Spinal cord (tissue), 9 donors: ENCODE measurements at regions not wholly inside any gene's neighbourhood (a gene's known extent, or its start where the extent isn't known, plus 50 kb on each side); places are given as distances from the start of the nearest gene placed in this dataset.
"Not testable (repeated sequence)": the region's sequence is repeated elsewhere in the genome, so short reads cannot be mapped to it uniquely, and the experiment has no call there.

Source experiments
- DNase-seq, 6 donors: peaks; one replicate each; pipeline versions ENCODE4 v3.0.0 to v3.0.0-alpha.2; 2013 to 2015; ENCODE audit warnings: low spot score in 6 of 6, low read depth in 4 of 6
- H3K27ac ChIP-seq: one replicate; pipeline ENCODE4 v1.5.1; 2013; ENCODE audit warnings: low read depth, low read length, control low read depth
- H3K27me3 ChIP-seq: one replicate; pipeline ENCODE4 v1.6.1; 2013; ENCODE audit warnings: low read length; ENCODE audit not compliant: control insufficient read depth, insufficient read depth
- H3K36me3 ChIP-seq: one replicate; pipeline ENCODE4 v1.6.1; 2013; ENCODE audit warnings: low read length; ENCODE audit not compliant: control insufficient read depth, insufficient read depth
- H3K4me1 ChIP-seq: one replicate; pipeline ENCODE4 v1.6.1; 2013; ENCODE audit warnings: low read length; ENCODE audit not compliant: control insufficient read depth, insufficient read depth
- H3K4me3 ChIP-seq: one replicate; pipeline ENCODE4 v1.5.1; 2013; ENCODE audit warnings: low read depth, low read length, control low read depth
- H3K9me3 ChIP-seq: one replicate; pipeline ENCODE4 v1.6.1; 2013; ENCODE audit warnings: low read length; ENCODE audit not compliant: control insufficient read depth, insufficient read depth
- WGBS: methylation state at CpG from one replicate; pipeline ENCODE4 v1.1.5; 2013; ENCODE audit warnings: missing lambda C conversion rate; ENCODE audit not compliant: insufficient coverage; 5-methylcytosine and 5-hydroxymethylcytosine counted together
- donor health status: healthy.

GRCh38 chr3:127073941-127074820 lies 91.3 kb downstream of the PLXNA1 start:
- Histone ChIP-seq H3K9me3 (no peaks in the 10 kb centered on the region), H3K4me1 (peaks cover 11% of the 10 kb centered on the region), H3K27me3 (peaks cover 2% of the 10 kb centered on the region), H3K4me3 (no peak overlapping the region), H3K27ac (no peak overlapping the region), H3K36me3 (no peaks in the 10 kb centered on the region)
- DNase-seq, result no peak
- 89% methylated on average over 7 of the region's 7 CpGs for WGBS

GRCh38 chr3:127074900-127075360 lies 92.0 kb downstream of the PLXNA1 start:
- Histone ChIP-seq H3K36me3 (no peaks in the 10 kb centered on the region), H3K4me1 (peaks cover 11% of the 10 kb centered on the region), H3K9me3 (no peaks in the 10 kb centered on the region), H3K27ac (no peak overlapping the region), H3K4me3 (no peak overlapping the region), H3K27me3 (peaks cover 2% of the 10 kb centered on the region)
- DNase-seq, result no peak
- WGBS, result 83% methylated on average over 4 of the region's 4 CpGs

GRCh38 chr3:127076166-127076992 lies 93.5 kb downstream of the PLXNA1 start:
- not testable (repeated sequence) for H3K36me3 ChIP-seq, H3K27me3 ChIP-seq, H3K27ac ChIP-seq, H3K4me3 ChIP-seq, H3K9me3 ChIP-seq, DNase-seq
- WGBS, result 92% methylated on average over 16 of the region's 34 CpGs
- H3K4me1 ChIP-seq, result peaks cover 11% of the 10 kb centered on the region

- Histone ChIP-seq H3K36me3 (no peaks in the 10 kb centered on the region), H3K27me3 (no peaks in the 10 kb centered on the region), H3K27ac (no peak overlapping the region), H3K4me3 (no peak overlapping the region), H3K4me1 (peaks cover 11% of the 10 kb centered on the region), H3K9me3 (no peaks in the 10 kb centered on the region)
- 95% methylated on average over 10 of the region's 10 CpGs for WGBS
- no peak for DNase-seq
Observed at GRCh38 chr3:127077068-127077467, 94.2 kb downstream of the PLXNA1 start.

- 85% methylated on average over 10 of the region's 10 CpGs for WGBS
- no peak overlapping the region for H3K4me3 ChIP-seq
- H3K9me3 ChIP-seq, result no peaks in the 10 kb centered on the region
- H3K36me3 ChIP-seq, result no peaks in the 10 kb centered on the region
- DNase-seq, result no peak
- no peak overlapping the region for H3K27ac ChIP-seq
- H3K4me1 ChIP-seq, result peaks cover 9% of the 10 kb centered on the region
- H3K27me3 ChIP-seq, result no peaks in the 10 kb centered on the region
Observed at GRCh38 chr3:127077505-127078064, 94.7 kb downstream of the PLXNA1 start.

GRCh38 chr3:127078626-127079025 lies 95.7 kb downstream of the PLXNA1 start:
- no peaks in the 10 kb centered on the region for H3K36me3 ChIP-seq
- H3K27ac ChIP-seq, result no peak overlapping the region
- H3K4me1 ChIP-seq, result peaks cover 2% of the 10 kb centered on the region
- no peaks in the 10 kb centered on the region for H3K27me3 ChIP-seq
- 84% methylated on average over 9 of the region's 9 CpGs for WGBS
- no peak for DNase-seq
- H3K9me3 ChIP-seq, result no peaks in the 10 kb centered on the region
- H3K4me3 ChIP-seq, result no peak overlapping the region

GRCh38 chr3:127079211-127079610 lies 96.3 kb downstream of the PLXNA1 start:
- H3K27ac ChIP-seq, result no peak overlapping the region
- no peaks in the 10 kb centered on the region for H3K36me3 ChIP-seq
- H3K9me3 ChIP-seq, result no peaks in the 10 kb centered on the region
- no peak for DNase-seq
- peaks cover 8% of the 10 kb centered on the region for H3K4me1 ChIP-seq
- H3K27me3 ChIP-seq, result no peaks in the 10 kb centered on the region
- 92% methylated on average over 5 of the region's 5 CpGs for WGBS
- H3K4me3 ChIP-seq, result no peak overlapping the region

GRCh38 chr3:127081001-127081720 lies 98.2 kb downstream of the PLXNA1 start:
- Histone ChIP-seq H3K27me3 (no peaks in the 10 kb centered on the region), H3K4me3 (no peak overlapping the region), H3K4me1 (peaks cover 16% of the 10 kb centered on the region), H3K27ac (no peak overlapping the region), H3K9me3 (no peaks in the 10 kb centered on the region), H3K36me3 (no peaks in the 10 kb centered on the region)
- DNase-seq, result no peak
- 91% methylated on average over 12 of the region's 12 CpGs for WGBS

- no peak for DNase-seq
- WGBS, result 95% methylated on average over 7 of the region's 7 CpGs
- Histone ChIP-seq H3K4me1 (peaks cover 16% of the 10 kb centered on the region), H3K4me3 (no peak overlapping the region), H3K27ac (no peak overlapping the region), H3K36me3 (no peaks in the 10 kb centered on the region), H3K27me3 (no peaks in the 10 kb centered on the region), H3K9me3 (no peaks in the 10 kb centered on the region)
Observed at GRCh38 chr3:127082066-127082465, 99.2 kb downstream of the PLXNA1 start.
